PC-3 (cell line): ENCODE measurements at regions not wholly inside any gene's neighbourhood (a gene's known extent, or its start where the extent isn't known, plus 50 kb on each side); places are given as distances from the start of the nearest gene placed in this dataset.

Source experiments
- CTCF ChIP-seq: fragments of 300-600 bp; sonication (generic); conservative IDR thresholded peaks from 2 replicates; pipeline ENCODE4 v1.5.1; 2017; ENCODE audit warnings: antibody characterized with exemption, low read depth, mild to moderate bottlenecking, low read length
- EZH2 ChIP-seq: fragments of 300-600 bp; sonication (generic); IDR thresholded peaks from one replicate; pipeline ENCODE4 v1.6.1; 2017; ENCODE audit warnings: antibody characterized with exemption, mild to moderate bottlenecking, low read length; ENCODE audit not compliant: unreplicated experiment
- EZH2phosphoT487 ChIP-seq: fragments of 300-600 bp; sonication (generic); IDR thresholded peaks from 2 replicates; pipeline ENCODE4 v1.6.1; 2018; ENCODE audit warnings: mild to moderate bottlenecking, antibody characterized with exemption, low read length, borderline replicate concordance

- TF ChIP-seq CTCF = no peak
- TF ChIP-seq EZH2 = no peak
- TF ChIP-seq EZH2phosphoT487 = no peak
Observed at GRCh38 chr10:9437131-9437530, 1382.6 kb downstream of the GATA3 start.
